GM18861 (cell line): ENCODE measurements at regions not wholly inside any gene's neighbourhood (a gene's known extent, or its start where the extent isn't known, plus 50 kb on each side); places are given as distances from the start of the nearest gene placed in this dataset.
"Not testable (repeated sequence)": the region's sequence is repeated elsewhere in the genome, so short reads cannot be mapped to it uniquely, and the experiment has no call there.

ENCODE experiments used
- ATAC-seq: cut with Tn5 transposase; IDR thresholded peaks from one replicate; pipeline ENCODE4 v1.9.1; 2021; ENCODE audit not compliant: unreplicated experiment

- no peak for ATAC-seq
Measured at GRCh38 chr5:60489377-60489776, 210.6 kb downstream of the DEPDC1B start.

- ATAC-seq: no peak
Measured at GRCh38 chr5:60488466-60489130, 211.4 kb downstream of the DEPDC1B start.

GRCh38 chr5:60487885-60488442 is 212.0 kb downstream of the DEPDC1B start:
- no peak for ATAC-seq

- ATAC-seq: no peak
Measured at GRCh38 chr5:60487476-60487875, 212.5 kb downstream of the DEPDC1B start.

GRCh38 chr5:60485361-60485760 is 214.6 kb downstream of the DEPDC1B start:
- ATAC-seq: no peak

GRCh38 chr5:60483050-60483449 is 216.9 kb downstream of the DEPDC1B start:
- ATAC-seq: no peak

- no peak for ATAC-seq
Measured at GRCh38 chr5:60482301-60482700, 217.7 kb downstream of the DEPDC1B start.

GRCh38 chr5:60479542-60479941 is 220.4 kb downstream of the DEPDC1B start:
- no peak for ATAC-seq

GRCh38 chr5:60477849-60478248 is 222.1 kb downstream of the DEPDC1B start:
- no peak for ATAC-seq

- no peak for ATAC-seq
Measured at GRCh38 chr5:60473654-60474053, 226.3 kb downstream of the DEPDC1B start.

GRCh38 chr5:60473027-60473426 is 226.9 kb downstream of the DEPDC1B start:
- not testable (repeated sequence) for ATAC-seq

GRCh38 chr5:60470881-60471280 is 229.1 kb downstream of the DEPDC1B start:
- ATAC-seq: no peak

- no peak for ATAC-seq
Measured at GRCh38 chr5:60469286-60469685, 230.7 kb downstream of the DEPDC1B start.

- no peak for ATAC-seq
Measured at GRCh38 chr5:60463179-60463868, 236.6 kb downstream of the DEPDC1B start.

- no peak for ATAC-seq
Measured at GRCh38 chr5:60458666-60459065, 241.3 kb downstream of the DEPDC1B start.

GRCh38 chr5:60457233-60457632 is 242.7 kb downstream of the DEPDC1B start:
- ATAC-seq: no peak

GRCh38 chr5:60455589-60455988 is 244.4 kb downstream of the DEPDC1B start:
- no peak for ATAC-seq

- ATAC-seq: not testable (repeated sequence)
Measured at GRCh38 chr5:60454277-60454676, 245.7 kb downstream of the DEPDC1B start.

GRCh38 chr5:60453186-60453976 is 246.6 kb downstream of the DEPDC1B start:
- no peak for ATAC-seq

- ATAC-seq: no peak
Measured at GRCh38 chr5:60448600-60448999, 251.4 kb downstream of the DEPDC1B start.

GRCh38 chr5:60447488-60447920 is 252.5 kb downstream of the DEPDC1B start:
- ATAC-seq: no peak
